ENCODE measurements at regions not wholly inside any gene's neighbourhood (a gene's known extent, or its start where the extent isn't known, plus 50 kb on each side); places are given as distances from the start of the nearest gene placed in this dataset.

GRCh38 chr13:79081942-79082341 is 324.1 kb downstream of the RBM26 start:
- H3K4me3 Mint-ChIP-seq = no peak overlapping the region
- H3K27ac ChIP-seq (ENCODE audit: low read length in 2 of 2) = no peak overlapping the region
- H3K4me2 ChIP-seq (replicated peaks; ENCODE audit: low read depth, low read length, poor library complexity, severe bottlenecking) = no peak overlapping the region
- no peak overlapping the region for H3K4me3 ChIP-seq (ENCODE audit: control extremely low read depth in 1 of 5, extremely low read depth in 1 of 5, insufficient read depth in 1 of 5, low read depth in 2 of 5, low read length in 4 of 5)
- no peaks in the 10 kb centered on the region for H3K4me1 Mint-ChIP-seq
- no peaks in the 10 kb centered on the region for H3K27me3 Mint-ChIP-seq
- H3K9me3 ChIP-seq (ENCODE audit: control extremely low read depth in 1 of 3, control insufficient read depth in 2 of 3, insufficient read depth in 1 of 3, low read length in 2 of 3) = peaks cover 0 to 12% (median 0%) of the 10 kb centered on the region in 3 donors
- DNase-seq (no peak), ATAC-seq (ENCODE audit: low read depth) (no peak)
- H3K9ac ChIP-seq (ENCODE audit: low read length) = no peak overlapping the region
- no peaks in the 10 kb centered on the region for H3K79me2 ChIP-seq (ENCODE audit: control insufficient read depth, insufficient read depth, low read length)
- no peak overlapping the region for H3K27ac Mint-ChIP-seq
- WGBS (ENCODE audit: insufficient coverage) = 100% methylated on average over 3 of the region's 4 CpGs
- POLR2A ChIA-PET = no interaction called here
- CTCF ChIA-PET = no interaction called here
- no peak for TF ChIP-seq CTCF (IDR thresholded peaks at IDR 0.05)
- TF ChIP-seq EZH2 (IDR thresholded peaks at IDR 0.05; ENCODE audit: borderline replicate concordance, insufficient read depth, low read depth, low read length, poor library complexity, severe bottlenecking) = no peak
- H4K20me1 ChIP-seq (ENCODE audit: control insufficient read depth, insufficient read depth, low read length, poor library complexity, severe bottlenecking) = no peaks in the 10 kb centered on the region
- peaks cover 4% of the 10 kb centered on the region for H3K9me3 Mint-ChIP-seq (ENCODE audit: insufficient read depth)
- no peaks in the 10 kb centered on the region for H3K4me1 ChIP-seq (ENCODE audit: control insufficient read depth in 2 of 2, insufficient read depth in 2 of 2, low read length in 2 of 2)
- peaks cover 0 to 2% (median 0%) of the 10 kb centered on the region in 4 experiments for H3K27me3 ChIP-seq (replicated peaks in 1 of 4; ENCODE audit: control extremely low read depth in 1 of 4, control insufficient read depth in 3 of 4, insufficient read depth in 4 of 4, low read length in 3 of 4)
- intact Hi-C loops (cut with micrococcal nuclease) = no loop called here
- no peaks in the 10 kb centered on the region for H3K36me3 ChIP-seq (replicated peaks in 1 of 2; ENCODE audit: control extremely low read depth in 1 of 2, control insufficient read depth in 1 of 2, extremely low read depth in 1 of 2, insufficient read depth in 2 of 2, low read length in 1 of 2)
- no peak overlapping the region for H2AFZ ChIP-seq (ENCODE audit: insufficient read depth, low read depth, low read length, poor library complexity, severe bottlenecking)

- Histone ChIP-seq H2AFZ (ENCODE audit: insufficient read depth, low read depth, low read length, poor library complexity, severe bottlenecking) (no peak overlapping the region), H3K9ac (ENCODE audit: low read length) (no peak overlapping the region), H3K79me2 (ENCODE audit: control insufficient read depth, insufficient read depth, low read length) (no peaks in the 10 kb centered on the region), H3K36me3 (replicated peaks in 1 of 2; ENCODE audit: control extremely low read depth in 1 of 2, control insufficient read depth in 1 of 2, extremely low read depth in 1 of 2, insufficient read depth in 2 of 2, low read length in 1 of 2) (no peaks in the 10 kb centered on the region), H3K4me3 (ENCODE audit: control extremely low read depth in 1 of 5, extremely low read depth in 1 of 5, insufficient read depth in 1 of 5, low read depth in 2 of 5, low read length in 4 of 5) (no peak overlapping the region), H3K27me3 (replicated peaks in 1 of 4; ENCODE audit: control extremely low read depth in 1 of 4, control insufficient read depth in 3 of 4, insufficient read depth in 4 of 4, low read length in 3 of 4) (peaks cover 0 to 2% (median 0%) of the 10 kb centered on the region in 4 experiments), H3K4me1 (ENCODE audit: control insufficient read depth in 2 of 2, insufficient read depth in 2 of 2, low read length in 2 of 2) (no peaks in the 10 kb centered on the region), H3K9me3 (ENCODE audit: control extremely low read depth in 1 of 3, control insufficient read depth in 2 of 3, insufficient read depth in 1 of 3, low read length in 2 of 3) (peaks cover 0 to 12% (median 0%) of the 10 kb centered on the region in 3 donors), H3K27ac (ENCODE audit: low read length in 2 of 2) (no peak overlapping the region), H4K20me1 (ENCODE audit: control insufficient read depth, insufficient read depth, low read length, poor library complexity, severe bottlenecking) (no peaks in the 10 kb centered on the region), H3K4me2 (replicated peaks; ENCODE audit: low read depth, low read length, poor library complexity, severe bottlenecking) (no peak overlapping the region)
- ATAC-seq (ENCODE audit: low read depth) (no peak), DNase-seq (no peak)
- no peak for TF ChIP-seq CTCF (IDR thresholded peaks at IDR 0.05)
- no peak for TF ChIP-seq EZH2 (IDR thresholded peaks at IDR 0.05; ENCODE audit: borderline replicate concordance, insufficient read depth, low read depth, low read length, poor library complexity, severe bottlenecking)
- ChIA-PET CTCF (no interaction called here), POLR2A (no interaction called here)
- Mint-ChIP-seq H3K27ac (no peak overlapping the region), H3K9me3 (ENCODE audit: insufficient read depth) (peaks cover 4% of the 10 kb centered on the region), H3K4me1 (no peaks in the 10 kb centered on the region), H3K27me3 (no peaks in the 10 kb centered on the region), H3K4me3 (no peak overlapping the region)
- intact Hi-C loops (cut with micrococcal nuclease) = no loop called here
- WGBS (ENCODE audit: insufficient coverage) = 91% methylated on average over 4 of the region's 4 CpGs
Measured at GRCh38 chr13:79079351-79079839, 326.7 kb downstream of the RBM26 start.
